ENCODE measurements at regions not wholly inside any gene's neighbourhood (a gene's known extent, or its start where the extent isn't known, plus 50 kb on each side); places are given as distances from the start of the nearest gene placed in this dataset.

DNA sequence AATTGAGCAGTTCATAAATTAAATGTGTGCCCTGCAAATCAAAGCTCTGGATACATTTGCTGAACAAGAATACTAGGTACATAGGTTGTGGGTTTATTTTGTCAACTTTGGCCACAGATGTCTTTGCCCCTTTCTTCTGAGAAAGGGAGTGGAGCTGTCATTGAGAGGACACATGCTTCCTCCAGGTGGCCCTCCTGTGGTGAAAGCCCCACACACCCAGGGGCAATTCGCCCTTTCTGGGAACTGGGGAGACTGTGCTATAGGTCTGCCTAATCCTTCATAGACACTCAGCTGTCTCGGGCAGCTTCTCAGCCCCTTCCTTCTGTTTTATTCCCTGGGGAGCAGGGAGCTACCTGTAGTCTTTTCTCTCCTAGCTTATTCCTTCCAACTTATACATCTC lies 605.7 kb upstream of the DPP6 start:
- TF ChIP-seq, protein P1, sequence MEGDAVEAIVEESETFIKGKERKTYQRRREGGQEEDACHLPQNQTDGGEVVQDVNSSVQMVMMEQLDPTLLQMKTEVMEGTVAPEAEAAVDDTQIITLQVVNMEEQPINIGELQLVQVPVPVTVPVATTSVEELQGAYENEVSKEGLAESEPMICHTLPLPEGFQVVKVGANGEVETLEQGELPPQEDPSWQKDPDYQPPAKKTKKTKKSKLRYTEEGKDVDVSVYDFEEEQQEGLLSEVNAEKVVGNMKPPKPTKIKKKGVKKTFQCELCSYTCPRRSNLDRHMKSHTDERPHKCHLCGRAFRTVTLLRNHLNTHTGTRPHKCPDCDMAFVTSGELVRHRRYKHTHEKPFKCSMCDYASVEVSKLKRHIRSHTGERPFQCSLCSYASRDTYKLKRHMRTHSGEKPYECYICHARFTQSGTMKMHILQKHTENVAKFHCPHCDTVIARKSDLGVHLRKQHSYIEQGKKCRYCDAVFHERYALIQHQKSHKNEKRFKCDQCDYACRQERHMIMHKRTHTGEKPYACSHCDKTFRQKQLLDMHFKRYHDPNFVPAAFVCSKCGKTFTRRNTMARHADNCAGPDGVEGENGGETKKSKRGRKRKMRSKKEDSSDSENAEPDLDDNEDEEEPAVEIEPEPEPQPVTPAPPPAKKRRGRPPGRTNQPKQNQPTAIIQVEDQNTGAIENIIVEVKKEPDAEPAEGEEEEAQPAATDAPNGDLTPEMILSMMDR (IDR thresholded peaks at IDR 0.05) = no peak
- TF ChIP-seq, protein P2, sequence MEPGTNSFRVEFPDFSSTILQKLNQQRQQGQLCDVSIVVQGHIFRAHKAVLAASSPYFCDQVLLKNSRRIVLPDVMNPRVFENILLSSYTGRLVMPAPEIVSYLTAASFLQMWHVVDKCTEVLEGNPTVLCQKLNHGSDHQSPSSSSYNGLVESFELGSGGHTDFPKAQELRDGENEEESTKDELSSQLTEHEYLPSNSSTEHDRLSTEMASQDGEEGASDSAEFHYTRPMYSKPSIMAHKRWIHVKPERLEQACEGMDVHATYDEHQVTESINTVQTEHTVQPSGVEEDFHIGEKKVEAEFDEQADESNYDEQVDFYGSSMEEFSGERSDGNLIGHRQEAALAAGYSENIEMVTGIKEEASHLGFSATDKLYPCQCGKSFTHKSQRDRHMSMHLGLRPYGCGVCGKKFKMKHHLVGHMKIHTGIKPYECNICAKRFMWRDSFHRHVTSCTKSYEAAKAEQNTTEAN (CRISPR knock-in tag; IDR thresholded peaks at IDR 0.05) = no peak
- TF ChIP-seq, protein P3, sequence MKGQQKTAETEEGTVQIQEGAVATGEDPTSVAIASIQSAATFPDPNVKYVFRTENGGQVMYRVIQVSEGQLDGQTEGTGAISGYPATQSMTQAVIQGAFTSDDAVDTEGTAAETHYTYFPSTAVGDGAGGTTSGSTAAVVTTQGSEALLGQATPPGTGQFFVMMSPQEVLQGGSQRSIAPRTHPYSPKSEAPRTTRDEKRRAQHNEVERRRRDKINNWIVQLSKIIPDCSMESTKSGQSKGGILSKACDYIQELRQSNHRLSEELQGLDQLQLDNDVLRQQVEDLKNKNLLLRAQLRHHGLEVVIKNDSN (CRISPR knock-in tag; IDR thresholded peaks at IDR 0.05) = no peak
- TF ChIP-seq NR2C2 (CRISPR knock-in tag; IDR thresholded peaks at IDR 0.05) (no peak), SOX15 (CRISPR knock-in tag; IDR thresholded peaks at IDR 0.05) (no peak), ZNF232 (CRISPR knock-in tag; IDR thresholded peaks at IDR 0.05) (no peak)
- TF ChIP-seq, protein P4, sequence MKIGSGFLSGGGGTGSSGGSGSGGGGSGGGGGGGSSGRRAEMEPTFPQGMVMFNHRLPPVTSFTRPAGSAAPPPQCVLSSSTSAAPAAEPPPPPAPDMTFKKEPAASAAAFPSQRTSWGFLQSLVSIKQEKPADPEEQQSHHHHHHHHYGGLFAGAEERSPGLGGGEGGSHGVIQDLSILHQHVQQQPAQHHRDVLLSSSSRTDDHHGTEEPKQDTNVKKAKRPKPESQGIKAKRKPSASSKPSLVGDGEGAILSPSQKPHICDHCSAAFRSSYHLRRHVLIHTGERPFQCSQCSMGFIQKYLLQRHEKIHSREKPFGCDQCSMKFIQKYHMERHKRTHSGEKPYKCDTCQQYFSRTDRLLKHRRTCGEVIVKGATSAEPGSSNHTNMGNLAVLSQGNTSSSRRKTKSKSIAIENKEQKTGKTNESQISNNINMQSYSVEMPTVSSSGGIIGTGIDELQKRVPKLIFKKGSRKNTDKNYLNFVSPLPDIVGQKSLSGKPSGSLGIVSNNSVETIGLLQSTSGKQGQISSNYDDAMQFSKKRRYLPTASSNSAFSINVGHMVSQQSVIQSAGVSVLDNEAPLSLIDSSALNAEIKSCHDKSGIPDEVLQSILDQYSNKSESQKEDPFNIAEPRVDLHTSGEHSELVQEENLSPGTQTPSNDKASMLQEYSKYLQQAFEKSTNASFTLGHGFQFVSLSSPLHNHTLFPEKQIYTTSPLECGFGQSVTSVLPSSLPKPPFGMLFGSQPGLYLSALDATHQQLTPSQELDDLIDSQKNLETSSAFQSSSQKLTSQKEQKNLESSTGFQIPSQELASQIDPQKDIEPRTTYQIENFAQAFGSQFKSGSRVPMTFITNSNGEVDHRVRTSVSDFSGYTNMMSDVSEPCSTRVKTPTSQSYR (CRISPR knock-in tag; IDR thresholded peaks at IDR 0.05) = no peak

Measured in WTC11 (cell line).